ENCODE measurements at regions not wholly inside any gene's neighbourhood (a gene's known extent, or its start where the extent isn't known, plus 50 kb on each side); places are given as distances from the start of the nearest gene placed in this dataset.
A peak's percentile ranks its signal among the peaks of the same experiment; 100 is the strongest.

- no peak for DNase-seq
These were observed 185.0 kb downstream of the SEMA6A start for GRCh38 chr5:116389601-116390000.

- no peak for DNase-seq
These were observed 185.9 kb downstream of the SEMA6A start for GRCh38 chr5:116388564-116389258.

- DNase-seq, result no peak
These were observed 186.9 kb downstream of the SEMA6A start for GRCh38 chr5:116387738-116388137.

- no peak for DNase-seq
These were observed 188.0 kb downstream of the SEMA6A start for GRCh38 chr5:116386633-116387032.

GRCh38 chr5:116382874-116383266, 191.8 kb downstream of the SEMA6A start:
- no peak for DNase-seq

GRCh38 chr5:116382032-116382873, 192.4 kb downstream of the SEMA6A start:
- DNase-seq, result no peak

- DNase-seq, result no peak
These were observed 193.4 kb downstream of the SEMA6A start for GRCh38 chr5:116381201-116381600.

GRCh38 chr5:116380621-116381020, 194.0 kb downstream of the SEMA6A start:
- no peak for DNase-seq

- DNase-seq, result no peak
These were observed 195.3 kb downstream of the SEMA6A start for GRCh38 chr5:116379306-116379705.

GRCh38 chr5:116378777-116379121, 195.9 kb downstream of the SEMA6A start:
- no peak for DNase-seq

GRCh38 chr5:116378007-116378776, 196.4 kb downstream of the SEMA6A start:
- peak; percentile 89 for DNase-seq

- DNase-seq, result no peak
These were observed 197.2 kb downstream of the SEMA6A start for GRCh38 chr5:116377276-116378006.

- DNase-seq, result no peak
These were observed 198.7 kb downstream of the SEMA6A start for GRCh38 chr5:116375926-116376325.

GRCh38 chr5:116374434-116374852, 200.2 kb downstream of the SEMA6A start:
- no peak for DNase-seq

GRCh38 chr5:116372931-116373597, 201.6 kb downstream of the SEMA6A start:
- no peak for DNase-seq

- peak; percentile 47 for DNase-seq
These were observed 202.7 kb downstream of the SEMA6A start for GRCh38 chr5:116371935-116372334.

GRCh38 chr5:116371431-116371830, 203.2 kb downstream of the SEMA6A start:
- DNase-seq, result no peak

- DNase-seq, result no peak
These were observed 203.7 kb downstream of the SEMA6A start for GRCh38 chr5:116370886-116371285.

- DNase-seq, result no peak
These were observed 204.5 kb downstream of the SEMA6A start for GRCh38 chr5:116370149-116370548.

GRCh38 chr5:116365006-116365496, 209.6 kb downstream of the SEMA6A start:
- DNase-seq, result no peak

GRCh38 chr5:116363780-116364179, 210.8 kb downstream of the SEMA6A start:
- DNase-seq, result no peak

- DNase-seq, result no peak
These were observed 212.5 kb downstream of the SEMA6A start for GRCh38 chr5:116361979-116362577.

Data from NCI-H748 treated with DMSO at 0.1 percent for 48 hours (cell line).